NCI-H460 (cell line): ENCODE measurements at regions not wholly inside any gene's neighbourhood (a gene's known extent, or its start where the extent isn't known, plus 50 kb on each side); places are given as distances from the start of the nearest gene placed in this dataset.
A peak's percentile ranks its signal among the peaks of the same experiment; 100 is the strongest.

Source experiments
- DNase-seq: peaks from one replicate; pipeline ENCODE4 v3.0.0-alpha.2; 2016; ENCODE audit warnings: low read depth; ENCODE audit errors: extremely low read depth

- DNase-seq = no peak
Observed at GRCh38 chr1:60988891-60989290, 93.5 kb upstream of the NFIA start.

GRCh38 chr1:60987904-60988303 is 94.5 kb upstream of the NFIA start:
- no peak for DNase-seq

- DNase-seq = no peak
Observed at GRCh38 chr1:60984062-60984799, 98.1 kb upstream of the NFIA start.

- DNase-seq = no peak
Observed at GRCh38 chr1:60983701-60984061, 98.7 kb upstream of the NFIA start.

- DNase-seq = no peak
Observed at GRCh38 chr1:60982539-60982938, 99.8 kb upstream of the NFIA start.

- DNase-seq = no peak
Observed at GRCh38 chr1:60981357-60981756, 101.0 kb upstream of the NFIA start.

GRCh38 chr1:60978421-60979357 is 103.7 kb upstream of the NFIA start:
- peak; percentile 33 for DNase-seq

- no peak for DNase-seq
Observed at GRCh38 chr1:60977661-60978060, 104.7 kb upstream of the NFIA start.

- no peak for DNase-seq
Observed at GRCh38 chr1:60974524-60975372, 107.6 kb upstream of the NFIA start.

- no peak for DNase-seq
Observed at GRCh38 chr1:60973668-60974067, 108.7 kb upstream of the NFIA start.

- DNase-seq = no peak
Observed at GRCh38 chr1:60972841-60973364, 109.5 kb upstream of the NFIA start.

- DNase-seq = no peak
Observed at GRCh38 chr1:60971330-60971729, 111.0 kb upstream of the NFIA start.

- peak; percentile 13 for DNase-seq
Observed at GRCh38 chr1:60969971-60970509, 112.3 kb upstream of the NFIA start.

GRCh38 chr1:60965280-60965854 is 117.0 kb upstream of the NFIA start:
- no peak for DNase-seq

GRCh38 chr1:60963167-60963940 is 119.0 kb upstream of the NFIA start:
- DNase-seq = no peak

GRCh38 chr1:60960891-60961461 is 121.4 kb upstream of the NFIA start:
- no peak for DNase-seq

- no peak for DNase-seq
Observed at GRCh38 chr1:60959701-60960100, 122.7 kb upstream of the NFIA start.

- no peak for DNase-seq
Observed at GRCh38 chr1:60958001-60958400, 124.4 kb upstream of the NFIA start.

GRCh38 chr1:60956520-60956919 is 125.8 kb upstream of the NFIA start:
- DNase-seq = no peak
